ENCODE measurements at regions not wholly inside any gene's neighbourhood (a gene's known extent, or its start where the extent isn't known, plus 50 kb on each side); places are given as distances from the start of the nearest gene placed in this dataset.

GRCh38 chr4:53777244-53777984 lies 186.1 kb upstream of the LNX1 start (continued):
- no peak for TF ChIP-seq ATF6 (CRISPR knock-in tag; conservative IDR thresholded peaks at IDR 0.05)
- no peak for TF ChIP-seq ZNF33A (CRISPR knock-in tag; IDR thresholded peaks at IDR 0.05; ENCODE audit: borderline replicate concordance)
- no peak for TF ChIP-seq TRIM22 (IDR thresholded peaks at IDR 0.05)
- no peak for TF ChIP-seq ZMYM3 (CRISPR knock-in tag; IDR thresholded peaks at IDR 0.05)
- TF ChIP-seq ZKSCAN8 (CRISPR knock-in tag; IDR thresholded peaks at IDR 0.05; ENCODE audit: borderline replicate concordance): no peak
- TF ChIP-seq USF2 (IDR thresholded peaks at IDR 0.05; ENCODE audit: low read depth, low read length): no peak
- TF ChIP-seq USF2 (CRISPR knock-in tag; IDR thresholded peaks at IDR 0.05; ENCODE audit: borderline replicate concordance): no peak
- no peak for TF ChIP-seq ZMAT5 (CRISPR knock-in tag; IDR thresholded peaks at IDR 0.05; ENCODE audit: borderline replicate concordance, low read depth)
- no peak for TF ChIP-seq ZNF766 (CRISPR knock-in tag; IDR thresholded peaks at IDR 0.05; ENCODE audit: borderline replicate concordance)
- no peak for TF ChIP-seq ISL2 (CRISPR knock-in tag; IDR thresholded peaks at IDR 0.05)
- no peak for TF ChIP-seq NFKBIZ (CRISPR knock-in tag; IDR thresholded peaks at IDR 0.05)
